ENCODE measurements at regions not wholly inside any gene's neighbourhood (a gene's known extent, or its start where the extent isn't known, plus 50 kb on each side); places are given as distances from the start of the nearest gene placed in this dataset.

DNA sequence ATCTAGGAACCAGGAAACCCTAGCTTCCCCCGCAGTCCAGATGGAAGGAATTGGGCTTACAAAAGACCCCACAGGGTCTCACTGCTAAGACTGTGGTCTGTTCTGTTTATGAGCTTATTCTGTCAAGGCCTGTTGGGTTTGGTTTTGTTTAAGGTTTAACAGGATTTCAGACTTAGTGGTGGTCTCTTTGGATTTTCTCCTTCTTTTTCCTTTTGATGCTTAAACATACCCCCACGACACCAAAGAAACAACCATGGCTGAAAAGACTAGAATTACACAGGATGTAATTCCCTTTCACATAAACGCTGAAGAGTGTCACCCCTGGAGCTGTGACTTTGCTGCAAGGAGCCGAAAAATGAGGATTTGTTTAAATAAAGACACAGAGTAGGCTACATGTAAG lies 408.6 kb downstream of the PREX1 start:
- Mint-ChIP-seq H3K36me3 (ENCODE audit: insufficient read depth, unreplicated experiment) (no peaks in the 10 kb centered on the region), H3K27me3 (ENCODE audit: insufficient read depth, unreplicated experiment) (peaks cover 40% of the 10 kb centered on the region), H3K4me1 (ENCODE audit: insufficient read depth, unreplicated experiment) (no peaks in the 10 kb centered on the region), H3K9me3 (ENCODE audit: unreplicated experiment) (no peaks in the 10 kb centered on the region), H3K27ac (ENCODE audit: low read depth, unreplicated experiment) (no peak overlapping the region), H3K4me3 (ENCODE audit: unreplicated experiment) (no peak overlapping the region)
- BruUV-seq (replicated peaks) = no TSS peak
- TF ChIP-seq, protein P1, sequence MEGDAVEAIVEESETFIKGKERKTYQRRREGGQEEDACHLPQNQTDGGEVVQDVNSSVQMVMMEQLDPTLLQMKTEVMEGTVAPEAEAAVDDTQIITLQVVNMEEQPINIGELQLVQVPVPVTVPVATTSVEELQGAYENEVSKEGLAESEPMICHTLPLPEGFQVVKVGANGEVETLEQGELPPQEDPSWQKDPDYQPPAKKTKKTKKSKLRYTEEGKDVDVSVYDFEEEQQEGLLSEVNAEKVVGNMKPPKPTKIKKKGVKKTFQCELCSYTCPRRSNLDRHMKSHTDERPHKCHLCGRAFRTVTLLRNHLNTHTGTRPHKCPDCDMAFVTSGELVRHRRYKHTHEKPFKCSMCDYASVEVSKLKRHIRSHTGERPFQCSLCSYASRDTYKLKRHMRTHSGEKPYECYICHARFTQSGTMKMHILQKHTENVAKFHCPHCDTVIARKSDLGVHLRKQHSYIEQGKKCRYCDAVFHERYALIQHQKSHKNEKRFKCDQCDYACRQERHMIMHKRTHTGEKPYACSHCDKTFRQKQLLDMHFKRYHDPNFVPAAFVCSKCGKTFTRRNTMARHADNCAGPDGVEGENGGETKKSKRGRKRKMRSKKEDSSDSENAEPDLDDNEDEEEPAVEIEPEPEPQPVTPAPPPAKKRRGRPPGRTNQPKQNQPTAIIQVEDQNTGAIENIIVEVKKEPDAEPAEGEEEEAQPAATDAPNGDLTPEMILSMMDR (IDR thresholded peaks at IDR 0.05; ENCODE audit: unreplicated experiment) = no peak
- ChIA-PET POLR2A (interaction anchor here (0.6 kb wide), 1 partner anchor 624 kb away, joined by 3 read pairs; no protein-coding TSS in a partner anchor), CTCF (interaction anchor here (0.6 to 1.4 kb wide), 5 partner anchors 17 to 732 kb away, joined by 3 to 4 read pairs (median 4); no protein-coding TSS in a partner anchor)
- intact Hi-C loops (cut with micrococcal nuclease) = no loop called here
- DNase-seq (ENCODE audit: unreplicated experiment) = no peak

DNA sequence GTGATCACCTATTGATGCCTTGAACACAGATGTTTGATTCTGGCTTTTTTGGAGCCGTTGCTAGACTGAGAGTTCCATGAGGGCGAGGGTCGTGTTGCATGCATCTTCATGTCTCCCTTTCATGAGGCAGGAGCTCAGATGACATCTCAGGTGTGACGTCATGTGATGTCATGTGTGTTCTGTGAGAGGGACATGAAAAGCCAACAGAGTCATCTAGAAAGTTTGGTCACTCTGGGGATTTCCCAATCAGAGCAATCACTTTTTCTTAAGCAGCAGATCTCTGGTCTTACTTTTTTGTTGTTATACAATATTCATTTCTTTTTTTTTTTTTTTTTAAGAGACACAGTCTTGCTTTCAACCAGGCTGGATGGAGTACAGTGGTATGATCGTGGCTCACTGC lies 411.8 kb downstream of the PREX1 start:
- no peaks in the 10 kb centered on the region for H3K36me3 Mint-ChIP-seq (ENCODE audit: insufficient read depth, unreplicated experiment)
- ChIA-PET POLR2A (interaction anchor here (0.6 kb wide), 1 partner anchor 227 kb away, joined by 3 read pairs; no protein-coding TSS in a partner anchor), CTCF (interaction anchor here (0.7 to 2.6 kb wide), 2 partner anchors 203 to 204 kb away, joined by 4 to 11 read pairs; no protein-coding TSS in a partner anchor)
- H3K4me1 Mint-ChIP-seq (ENCODE audit: insufficient read depth, unreplicated experiment) = no peaks in the 10 kb centered on the region
- H3K9me3 Mint-ChIP-seq (ENCODE audit: unreplicated experiment) = no peaks in the 10 kb centered on the region
- BruUV-seq (replicated peaks) = no TSS peak
- no peak for DNase-seq (ENCODE audit: unreplicated experiment)
- no peak overlapping the region for H3K27ac Mint-ChIP-seq (ENCODE audit: low read depth, unreplicated experiment)
- no peak overlapping the region for H3K4me3 Mint-ChIP-seq (ENCODE audit: unreplicated experiment)
- TF ChIP-seq, protein P1 (IDR thresholded peaks at IDR 0.05; ENCODE audit: unreplicated experiment) = no peak
- intact Hi-C loops (cut with micrococcal nuclease) = no loop called here
- H3K27me3 Mint-ChIP-seq (ENCODE audit: insufficient read depth, unreplicated experiment) = peaks cover 58% of the 10 kb centered on the region

DNA sequence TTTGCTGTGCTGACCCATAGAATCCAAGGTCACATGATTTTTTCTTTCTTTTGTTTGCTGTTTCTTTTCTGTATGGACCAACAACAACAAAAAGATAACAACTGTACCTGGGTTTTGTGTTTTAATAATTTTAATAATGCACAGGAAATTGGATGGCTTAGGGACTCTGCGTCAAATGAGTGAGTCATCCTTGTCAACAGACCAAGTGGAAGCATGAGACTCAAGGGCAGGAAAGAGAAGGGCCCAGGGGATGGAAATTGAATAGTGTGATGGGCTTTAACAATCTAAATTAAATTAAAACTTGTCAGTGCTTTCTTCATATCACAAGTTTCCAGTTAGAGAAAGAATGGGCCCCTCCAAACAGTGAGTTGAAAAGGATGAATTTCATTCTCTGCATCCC lies 413.0 kb downstream of the PREX1 start:
- H3K27me3 Mint-ChIP-seq (ENCODE audit: insufficient read depth, unreplicated experiment) = peaks cover 70% of the 10 kb centered on the region
- ChIA-PET POLR2A (interaction anchor here (0.7 kb wide), 1 partner anchor 77 kb away, joined by 3 read pairs; no protein-coding TSS in a partner anchor), CTCF (no interaction called here)
- TF ChIP-seq, protein P1 (IDR thresholded peaks at IDR 0.05; ENCODE audit: unreplicated experiment) = no peak
- no peaks in the 10 kb centered on the region for H3K36me3 Mint-ChIP-seq (ENCODE audit: insufficient read depth, unreplicated experiment)
- H3K4me1 Mint-ChIP-seq (ENCODE audit: insufficient read depth, unreplicated experiment) = no peaks in the 10 kb centered on the region
- intact Hi-C loops (cut with micrococcal nuclease) = no loop called here
- no peak for DNase-seq (ENCODE audit: unreplicated experiment)
- BruUV-seq (replicated peaks) = no TSS peak
- no peaks in the 10 kb centered on the region for H3K9me3 Mint-ChIP-seq (ENCODE audit: unreplicated experiment)
- H3K27ac Mint-ChIP-seq (ENCODE audit: low read depth, unreplicated experiment) = no peak overlapping the region
- H3K4me3 Mint-ChIP-seq (ENCODE audit: unreplicated experiment) = no peak overlapping the region

DNA sequence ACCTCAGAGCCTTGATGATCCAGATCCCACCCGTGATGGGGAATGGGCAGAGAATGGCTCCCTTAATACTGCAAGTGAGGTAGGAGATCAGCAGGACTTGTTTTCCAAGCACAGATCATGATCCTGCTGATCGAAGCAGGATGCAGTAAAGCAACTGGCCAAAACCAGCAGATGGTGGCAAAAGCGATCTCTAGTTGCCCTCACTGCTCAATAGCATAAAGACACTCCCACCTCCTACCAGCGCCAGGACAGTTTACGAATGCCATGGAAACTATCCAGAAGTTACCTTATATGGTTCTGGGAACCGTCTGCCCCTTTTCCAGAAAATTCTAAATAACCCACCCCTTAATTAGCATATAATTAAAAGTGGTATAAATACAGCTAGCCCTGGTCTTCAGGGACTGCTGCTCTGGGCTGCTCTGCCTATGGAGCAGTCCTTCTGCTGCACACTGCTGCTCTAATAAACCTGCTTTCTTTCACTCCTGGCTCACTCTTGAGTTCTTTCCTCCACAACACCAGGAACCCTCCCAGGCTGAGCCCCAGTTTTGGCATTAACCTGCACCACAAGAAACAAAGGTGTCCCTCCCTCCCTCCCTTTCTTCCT lies 415.8 kb downstream of the PREX1 start:
- ChIA-PET CTCF (interaction anchor here (0.8 kb wide), 1 partner anchor 838 kb away, joined by 3 read pairs; no protein-coding TSS in a partner anchor), POLR2A (no interaction called here)
- no peaks in the 10 kb centered on the region for H3K9me3 Mint-ChIP-seq (ENCODE audit: unreplicated experiment)
- no peak overlapping the region for H3K27ac Mint-ChIP-seq (ENCODE audit: low read depth, unreplicated experiment)
- intact Hi-C loops (cut with micrococcal nuclease) = no loop called here
- DNase-seq (ENCODE audit: unreplicated experiment) = no peak
- no peaks in the 10 kb centered on the region for H3K4me1 Mint-ChIP-seq (ENCODE audit: insufficient read depth, unreplicated experiment)
- no peak overlapping the region for H3K4me3 Mint-ChIP-seq (ENCODE audit: unreplicated experiment)
- BruUV-seq (replicated peaks) = no TSS peak
- no peaks in the 10 kb centered on the region for H3K36me3 Mint-ChIP-seq (ENCODE audit: insufficient read depth, unreplicated experiment)
- TF ChIP-seq, protein P1 (IDR thresholded peaks at IDR 0.05; ENCODE audit: unreplicated experiment) = no peak
- peaks cover 62% of the 10 kb centered on the region for H3K27me3 Mint-ChIP-seq (ENCODE audit: insufficient read depth, unreplicated experiment)

Measured in MCF 10A (cell line).